Ascending aorta (tissue), 2 donors: ENCODE measurements at regions not wholly inside any gene's neighbourhood (a gene's known extent, or its start where the extent isn't known, plus 50 kb on each side); places are given as distances from the start of the nearest gene placed in this dataset.
"Not testable (repeated sequence)": the region's sequence is repeated elsewhere in the genome, so short reads cannot be mapped to it uniquely, and the experiment has no call there.

ENCODE experiments used
- DNase-seq, 2 donors: peaks; one replicate each; pipeline ENCODE4 v3.0.0-alpha.2; 2019; ENCODE audit warnings: low spot score in 2 of 2
- H3K27ac ChIP-seq, 2 donors: fragments of 200-600 bp; sonication (generic); one replicate each; pipeline ENCODE4 v1.5.1; 2016 to 2017; ENCODE audit warnings: mild to moderate bottlenecking in 1 of 2
- H3K27me3 ChIP-seq: fragments of 200-600 bp; sonication (generic); one replicate; pipeline ENCODE4 v1.5.1; 2017
- H3K36me3 ChIP-seq, 2 donors: fragments of 200-600 bp; sonication (generic); one replicate each; pipeline ENCODE4 v1.5.1; 2016
- H3K4me1 ChIP-seq, 2 donors: fragments of 200-600 bp; sonication (generic); one replicate each; pipeline ENCODE4 v1.5.1; 2016 to 2017; ENCODE audit warnings: mild to moderate bottlenecking in 1 of 2
- H3K4me3 ChIP-seq, 2 donors: fragments of 200-600 bp; sonication (generic); one replicate each; pipeline ENCODE4 v1.5.1; 2016 to 2017; ENCODE audit warnings: mild to moderate bottlenecking in 1 of 2
- H3K9me3 ChIP-seq, 2 donors: fragments of 200-600 bp; sonication (generic); one replicate each; pipeline ENCODE4 v1.5.1; 2016
- intact Hi-C: fragments of 100-400 bp; cut with DNase I; formaldehyde crosslinking; loops from one replicate; pipeline ENCODE4 v1.15.1; 2023

GRCh38 chr14:19659850-19660558 lies 53.7 kb downstream of the OR11H2 start:
- H3K27me3 ChIP-seq, H3K9me3 ChIP-seq, DNase-seq, H3K36me3 ChIP-seq, H3K4me1 ChIP-seq, intact Hi-C loops, H3K27ac ChIP-seq, H3K4me3 ChIP-seq: not testable (repeated sequence)

DNA sequence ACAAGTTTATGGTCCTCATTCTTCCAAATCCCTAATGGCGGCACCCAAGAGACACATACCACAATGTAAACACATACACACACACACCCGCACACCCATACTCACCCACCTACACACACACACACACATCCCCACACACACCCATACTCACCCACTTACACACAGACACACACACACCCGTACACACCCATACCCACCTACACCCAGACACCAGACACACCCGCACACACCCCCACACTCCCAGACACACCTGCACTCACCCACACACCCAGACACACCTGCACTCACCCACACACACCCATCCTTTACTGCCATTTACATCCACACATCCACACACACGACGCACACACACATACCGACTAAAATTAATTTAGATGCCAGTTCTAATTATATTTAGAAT lies 55.0 kb downstream of the OR11H2 start:
- H3K27ac ChIP-seq, DNase-seq, H3K27me3 ChIP-seq, intact Hi-C loops, H3K4me3 ChIP-seq, H3K36me3 ChIP-seq, H3K4me1 ChIP-seq, H3K9me3 ChIP-seq: not testable (repeated sequence)

DNA sequence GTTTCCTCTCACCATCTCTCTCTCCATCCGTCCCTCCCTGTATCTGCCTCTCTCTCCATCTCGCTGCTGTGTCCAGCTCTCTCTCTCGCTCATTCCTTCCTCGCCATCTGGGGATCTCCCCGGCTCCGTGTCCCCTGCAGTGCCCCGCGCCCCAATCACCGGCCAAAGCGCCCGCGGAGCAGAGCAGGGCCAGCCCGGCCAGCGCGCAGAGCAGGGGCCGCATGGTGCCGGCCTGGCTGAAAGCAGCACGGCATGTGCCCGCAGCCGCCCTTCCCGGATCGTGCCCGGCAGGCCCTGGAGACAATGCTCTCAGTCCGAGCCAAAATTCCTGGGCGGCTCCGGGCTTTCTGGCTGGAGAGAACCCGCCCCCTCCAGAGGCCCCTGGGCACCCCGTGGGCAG lies 75.1 kb downstream of the OR11H2 start:
- intact Hi-C loops, H3K4me1 ChIP-seq, H3K4me3 ChIP-seq, H3K27me3 ChIP-seq, H3K36me3 ChIP-seq, H3K9me3 ChIP-seq, DNase-seq, H3K27ac ChIP-seq: not testable (repeated sequence)

DNA sequence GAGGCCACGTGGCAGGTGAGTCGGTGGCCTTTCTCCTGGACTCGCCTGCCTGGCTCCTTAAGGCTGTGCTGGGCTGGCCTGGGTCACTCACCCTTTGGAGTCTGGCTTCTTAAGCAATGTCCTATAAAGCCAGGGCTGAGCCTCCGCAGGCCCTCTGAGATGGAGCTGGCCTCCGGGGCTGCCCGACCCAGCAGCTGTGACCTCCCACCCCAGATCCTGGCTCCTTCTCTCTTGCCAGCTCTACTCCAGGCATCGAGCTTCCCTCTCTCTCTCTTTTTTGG lies 75.7 kb downstream of the OR11H2 start:
- DNase-seq, intact Hi-C loops, H3K27ac ChIP-seq, H3K4me3 ChIP-seq, H3K36me3 ChIP-seq, H3K9me3 ChIP-seq, H3K4me1 ChIP-seq, H3K27me3 ChIP-seq: not testable (repeated sequence)

GRCh38 chr14:19637285-19638041 lies 76.2 kb downstream of the OR11H2 start:
- intact Hi-C loops, result not testable (repeated sequence)

DNA sequence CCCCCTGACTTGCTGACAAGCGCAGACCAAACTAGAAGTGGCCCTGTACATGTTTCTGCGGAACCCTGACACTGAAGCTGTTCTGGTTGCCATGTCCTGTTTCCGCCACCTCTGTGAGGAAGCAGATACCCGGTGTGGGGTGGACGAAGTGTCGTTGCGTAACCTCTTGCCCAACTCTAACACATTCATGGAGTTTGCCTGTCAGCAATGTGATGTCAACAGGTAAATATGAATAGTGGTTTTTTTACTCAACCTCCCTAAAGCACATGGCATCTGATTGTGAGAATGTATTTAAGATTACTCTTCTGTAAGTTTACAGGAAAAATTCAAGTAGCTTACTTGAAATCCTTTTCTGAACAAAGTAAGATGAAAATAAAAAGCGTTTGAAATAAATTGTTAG lies 100.1 kb downstream of the OR11H2 start:
- H3K27me3 ChIP-seq, H3K9me3 ChIP-seq, DNase-seq, H3K27ac ChIP-seq, intact Hi-C loops, H3K4me1 ChIP-seq, H3K36me3 ChIP-seq, H3K4me3 ChIP-seq: not testable (repeated sequence)

More at GRCh38 chr14:19637285-19638041, 76.2 kb downstream of the OR11H2 start:
- not testable (repeated sequence) for H3K4me1 ChIP-seq, H3K36me3 ChIP-seq, H3K4me3 ChIP-seq, H3K9me3 ChIP-seq, H3K27ac ChIP-seq, H3K27me3 ChIP-seq
- peak in 1 of 2 donors; percentile 12 for DNase-seq
